NAMALWA (cell line): ENCODE measurements at regions not wholly inside any gene's neighbourhood (a gene's known extent, or its start where the extent isn't known, plus 50 kb on each side); places are given as distances from the start of the nearest gene placed in this dataset.

Source experiments
- DNase-seq: peaks from one replicate; pipeline ENCODE4 v3.0.0-alpha.2; 2015; ENCODE audit warnings: low spot score

DNA sequence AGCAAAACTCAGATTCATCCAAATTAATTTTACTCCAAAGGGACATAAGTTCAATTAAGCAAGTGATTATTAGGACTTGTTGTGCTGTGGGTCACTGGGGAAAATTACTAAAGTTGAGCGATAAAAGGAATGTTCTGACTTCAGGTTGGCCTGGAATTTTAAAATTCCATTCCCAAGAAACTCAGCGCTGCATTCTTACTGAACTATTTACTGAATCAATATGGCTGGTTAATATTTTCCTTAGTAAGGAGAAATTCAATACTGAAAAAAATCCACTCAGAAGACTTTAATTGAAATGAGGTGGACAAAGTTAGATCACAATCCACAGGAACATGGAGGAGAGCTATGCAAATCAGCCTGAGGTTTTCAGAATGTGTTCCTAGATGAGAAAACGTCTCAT lies 578.9 kb upstream of the NR5A2 start:
- DNase-seq: no peak

GRCh38 chr1:199449221-199449620 lies 578.3 kb upstream of the NR5A2 start:
- no peak for DNase-seq

GRCh38 chr1:199449681-199450080 lies 577.8 kb upstream of the NR5A2 start:
- DNase-seq: no peak

- no peak for DNase-seq
Observed at GRCh38 chr1:199452627-199453026, 574.9 kb upstream of the NR5A2 start.

DNA sequence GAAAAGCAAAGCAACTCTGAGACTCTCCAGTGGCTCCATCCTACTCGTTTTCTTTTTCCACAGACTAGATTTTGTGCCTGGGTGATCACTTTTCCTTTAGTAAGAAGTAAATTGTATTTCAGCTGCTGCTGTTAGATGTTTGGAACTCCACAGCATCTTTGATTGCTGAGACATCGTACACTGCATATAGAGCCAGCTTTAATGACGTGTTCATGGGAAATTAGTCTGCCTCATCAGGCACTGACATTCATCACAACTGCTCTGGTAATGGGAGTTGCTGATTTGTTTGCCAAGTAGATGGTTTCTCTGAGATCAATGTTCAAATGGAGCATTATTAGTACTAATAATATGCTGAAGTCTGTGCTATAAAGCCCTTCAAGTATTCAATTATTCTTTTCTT lies 573.8 kb upstream of the NR5A2 start:
- no peak for DNase-seq

DNA sequence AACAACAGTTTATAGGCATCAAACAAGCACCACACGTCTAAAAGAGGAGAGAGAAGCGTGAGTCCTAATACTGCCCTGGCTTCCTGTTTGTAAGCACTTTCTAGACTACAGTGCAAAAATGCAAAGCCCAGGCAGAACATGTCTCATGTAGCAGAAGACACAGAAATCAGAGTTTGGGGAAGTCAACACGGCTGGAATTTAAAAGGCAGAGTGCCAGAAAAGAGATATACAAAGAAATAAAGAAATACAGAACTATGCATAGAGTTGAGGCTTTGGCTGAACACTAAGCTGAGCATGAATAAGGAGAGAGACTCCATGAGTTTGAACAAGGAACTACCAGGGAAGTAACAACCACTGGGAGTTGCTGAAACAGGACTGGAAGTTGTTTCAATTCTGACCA lies 566.6 kb upstream of the NR5A2 start:
- peak; percentile 50 for DNase-seq

- peak; percentile 81 for DNase-seq
Observed at GRCh38 chr1:199463521-199464127, 563.9 kb upstream of the NR5A2 start.

DNA sequence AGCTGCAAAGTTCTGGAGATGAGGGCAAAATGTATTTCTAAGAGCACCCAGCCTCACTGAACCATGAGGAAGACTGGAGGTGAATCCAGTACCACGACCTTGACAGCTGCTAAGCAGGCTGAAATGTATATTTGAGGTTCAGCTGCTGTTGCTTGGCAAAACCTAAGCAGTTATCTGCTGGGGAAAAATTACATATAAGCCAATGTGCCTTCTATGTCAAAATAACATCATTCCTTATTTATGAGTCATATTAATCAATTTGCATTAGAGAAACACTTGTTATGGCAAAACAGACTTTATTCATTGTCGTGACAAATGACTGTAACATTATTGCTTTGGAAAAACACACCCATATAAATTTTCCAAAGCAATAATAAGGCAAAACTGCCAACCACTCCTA lies 560.5 kb upstream of the NR5A2 start:
- no peak for DNase-seq

DNA sequence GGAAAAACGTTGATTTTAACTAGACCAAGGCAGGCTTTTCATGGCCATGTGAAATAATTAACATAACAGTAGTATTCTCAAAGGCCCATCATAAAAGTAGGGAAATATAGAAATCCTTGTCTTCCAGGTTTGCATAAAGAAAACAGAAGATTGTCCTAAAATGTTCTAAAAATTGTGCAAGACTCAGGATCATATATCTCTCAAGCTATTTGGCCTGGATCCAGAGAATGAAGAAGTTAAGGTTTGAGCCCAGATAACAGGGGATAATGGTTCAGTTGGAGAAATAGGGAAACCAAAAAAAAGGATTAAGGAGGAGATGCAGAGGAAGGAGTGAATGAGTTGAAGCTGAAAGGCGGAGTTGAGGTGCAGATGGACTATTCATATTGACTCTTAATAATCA lies 555.5 kb upstream of the NR5A2 start:
- no peak for DNase-seq

DNA sequence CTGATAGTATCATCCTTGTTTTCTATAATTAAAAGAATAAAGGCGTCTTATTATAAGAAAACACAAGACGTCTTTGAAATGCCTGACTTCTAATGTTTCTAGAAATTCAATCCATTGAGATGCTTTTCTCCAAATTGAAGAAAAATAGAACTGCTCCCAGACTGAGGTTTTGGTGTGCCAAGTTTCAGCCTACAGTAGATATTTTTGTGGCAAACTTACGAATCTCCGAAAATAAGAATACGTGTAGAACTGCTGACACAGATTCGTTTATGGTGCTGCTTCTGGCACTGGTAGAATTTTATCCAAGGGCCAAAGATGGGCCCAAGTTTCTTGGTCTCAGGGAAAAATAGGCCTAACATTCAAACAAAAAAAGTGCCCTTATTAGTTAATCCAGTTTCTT lies 554.5 kb upstream of the NR5A2 start:
- no peak for DNase-seq

- no peak for DNase-seq
Observed at GRCh38 chr1:199474738-199475137, 552.8 kb upstream of the NR5A2 start.

GRCh38 chr1:199482426-199482825 lies 545.1 kb upstream of the NR5A2 start:
- DNase-seq: no peak

DNA sequence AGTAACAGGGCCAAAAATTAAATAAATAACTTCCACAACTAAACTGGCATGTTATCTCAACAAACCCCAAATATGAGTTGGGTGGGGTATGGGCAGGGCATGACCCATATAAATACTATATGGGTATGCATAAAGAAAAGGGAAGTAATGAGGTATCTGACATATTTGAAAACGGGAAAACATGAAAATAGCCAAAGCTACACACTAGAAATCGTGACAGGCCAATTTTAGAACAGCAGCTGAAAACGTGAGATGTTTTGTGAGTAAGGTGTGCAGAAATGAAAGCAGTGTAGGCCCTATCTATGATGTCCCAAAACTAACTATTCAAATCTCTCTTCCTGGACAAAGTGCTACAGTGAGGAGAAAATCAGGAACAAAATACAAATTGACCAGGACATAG lies 537.9 kb upstream of the NR5A2 start:
- DNase-seq: peak; percentile 9

DNA sequence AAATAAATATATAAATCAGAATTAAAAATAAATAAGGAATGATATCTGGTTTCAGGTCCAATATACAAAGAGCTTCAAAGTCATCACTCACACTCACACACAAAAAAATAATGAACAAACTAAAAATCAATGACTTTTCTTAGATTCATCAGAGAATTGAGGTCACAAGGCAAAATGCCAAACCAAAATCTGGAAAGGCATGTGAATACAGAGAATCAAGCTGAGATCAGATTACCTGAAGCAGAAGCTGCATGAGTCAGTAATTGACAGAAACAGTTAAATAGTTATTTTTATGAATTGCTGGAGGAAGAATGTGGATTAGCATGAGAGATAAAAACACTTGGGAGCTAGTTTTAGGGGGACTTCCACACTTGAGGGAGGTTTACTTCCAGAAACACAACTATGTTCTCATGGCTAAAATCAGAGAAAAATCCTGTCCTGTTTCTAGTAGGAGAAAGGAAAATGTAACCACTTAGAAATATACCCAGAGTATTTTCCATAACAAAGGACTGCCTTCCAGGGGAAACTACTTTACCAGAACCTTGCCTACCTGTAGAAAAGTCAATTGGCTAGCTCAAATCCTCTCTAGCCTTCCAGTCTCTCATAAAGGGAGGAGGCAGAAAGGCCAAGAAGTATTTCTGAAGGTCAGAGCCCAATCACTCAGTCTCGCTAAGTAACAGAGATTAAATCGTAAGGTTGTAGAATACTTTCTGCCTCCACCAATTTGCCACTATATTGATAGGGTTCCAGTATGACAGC lies 536.6 kb upstream of the NR5A2 start:
- DNase-seq: no peak

GRCh38 chr1:199495432-199495831 lies 532.1 kb upstream of the NR5A2 start:
- DNase-seq: no peak

DNA sequence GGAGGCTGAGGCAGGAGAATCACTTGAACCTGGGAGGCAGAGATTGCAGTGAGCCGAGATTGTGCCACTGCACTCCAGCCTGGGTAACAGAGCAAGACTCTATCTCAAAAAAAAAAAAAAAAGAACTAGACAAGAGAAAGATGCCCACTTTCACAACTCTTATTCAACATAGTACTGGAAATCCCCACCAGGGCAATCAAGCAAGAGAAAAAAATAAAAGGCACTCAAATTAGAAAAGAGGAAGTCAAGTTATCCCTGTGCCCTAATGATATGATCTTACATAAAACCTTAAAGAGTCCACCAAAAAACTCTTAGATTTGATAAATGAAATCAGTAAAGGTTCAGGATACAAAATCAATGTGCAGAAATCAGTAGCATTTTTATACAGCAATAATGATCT lies 528.7 kb upstream of the NR5A2 start:
- DNase-seq: peak; percentile 87

- DNase-seq: no peak
Observed at GRCh38 chr1:199508072-199508471, 519.4 kb upstream of the NR5A2 start.

- no peak for DNase-seq
Observed at GRCh38 chr1:199508653-199509052, 518.9 kb upstream of the NR5A2 start.

- DNase-seq: no peak
Observed at GRCh38 chr1:199509456-199509855, 518.1 kb upstream of the NR5A2 start.

- DNase-seq: peak; percentile 9
Observed at GRCh38 chr1:199510314-199510713, 517.2 kb upstream of the NR5A2 start.

- DNase-seq: peak; percentile 56
Observed at GRCh38 chr1:199512037-199512710, 515.3 kb upstream of the NR5A2 start.

DNA sequence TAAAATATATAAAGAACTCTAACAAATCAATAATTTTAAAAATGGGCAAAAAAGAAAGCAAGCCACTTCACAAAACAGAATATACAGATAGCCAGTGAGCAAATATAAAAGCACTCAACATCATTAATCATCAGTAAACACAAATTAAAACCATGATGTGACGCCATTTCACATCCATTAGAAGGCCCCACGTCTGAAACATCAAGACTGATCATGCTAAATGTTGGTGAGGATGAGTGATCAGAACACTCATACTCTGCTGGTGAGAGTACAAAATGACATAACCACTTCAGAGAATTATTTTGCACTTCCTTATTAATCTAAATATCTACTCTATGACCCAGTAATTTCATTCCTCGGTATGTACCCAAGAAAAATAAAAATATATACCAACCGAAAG lies 512.2 kb upstream of the NR5A2 start:
- DNase-seq: no peak

- DNase-seq: no peak
Observed at GRCh38 chr1:199522338-199522737, 505.2 kb upstream of the NR5A2 start.
